MM.1S (cell line): ENCODE measurements at regions not wholly inside any gene's neighbourhood (a gene's known extent, or its start where the extent isn't known, plus 50 kb on each side); places are given as distances from the start of the nearest gene placed in this dataset.

Source experiments
- EZH2phosphoT487 ChIP-seq: fragments of 300-600 bp; sonication (generic); IDR thresholded peaks from 2 replicates; pipeline ENCODE4 v1.6.1; 2018; ENCODE audit warnings: antibody characterized with exemption, low read length
- TF ChIP-seq, protein P1 (sequence below): fragments of 300-600 bp; sonication (generic); IDR thresholded peaks from 2 replicates; pipeline ENCODE4 v1.5.1; 2016; ENCODE audit warnings: antibody characterized with exemption, low read length, mixed read lengths

- TF ChIP-seq, protein P1, sequence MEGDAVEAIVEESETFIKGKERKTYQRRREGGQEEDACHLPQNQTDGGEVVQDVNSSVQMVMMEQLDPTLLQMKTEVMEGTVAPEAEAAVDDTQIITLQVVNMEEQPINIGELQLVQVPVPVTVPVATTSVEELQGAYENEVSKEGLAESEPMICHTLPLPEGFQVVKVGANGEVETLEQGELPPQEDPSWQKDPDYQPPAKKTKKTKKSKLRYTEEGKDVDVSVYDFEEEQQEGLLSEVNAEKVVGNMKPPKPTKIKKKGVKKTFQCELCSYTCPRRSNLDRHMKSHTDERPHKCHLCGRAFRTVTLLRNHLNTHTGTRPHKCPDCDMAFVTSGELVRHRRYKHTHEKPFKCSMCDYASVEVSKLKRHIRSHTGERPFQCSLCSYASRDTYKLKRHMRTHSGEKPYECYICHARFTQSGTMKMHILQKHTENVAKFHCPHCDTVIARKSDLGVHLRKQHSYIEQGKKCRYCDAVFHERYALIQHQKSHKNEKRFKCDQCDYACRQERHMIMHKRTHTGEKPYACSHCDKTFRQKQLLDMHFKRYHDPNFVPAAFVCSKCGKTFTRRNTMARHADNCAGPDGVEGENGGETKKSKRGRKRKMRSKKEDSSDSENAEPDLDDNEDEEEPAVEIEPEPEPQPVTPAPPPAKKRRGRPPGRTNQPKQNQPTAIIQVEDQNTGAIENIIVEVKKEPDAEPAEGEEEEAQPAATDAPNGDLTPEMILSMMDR: no peak
- TF ChIP-seq EZH2phosphoT487: no peak
Measured at GRCh38 chr6:160871320-160871719, 120.2 kb upstream of the MAP3K4 start.
